Stimulated activated CD8-positive, alpha-beta memory T cell treated with anti-CD3 and anti-CD28 coated beads, Interleukin-12 subunit alpha, Interleukin-12 subunit beta, amount 100 ng/mL, for 24 hours (primary cell): ENCODE measurements at regions not wholly inside any gene's neighbourhood (a gene's known extent, or its start where the extent isn't known, plus 50 kb on each side); places are given as distances from the start of the nearest gene placed in this dataset.

Experiments
- DNase-seq: peaks from one replicate; pipeline ENCODE4 v3.0.0-alpha.2; 2020; ENCODE audit errors: extremely low read depth

DNA sequence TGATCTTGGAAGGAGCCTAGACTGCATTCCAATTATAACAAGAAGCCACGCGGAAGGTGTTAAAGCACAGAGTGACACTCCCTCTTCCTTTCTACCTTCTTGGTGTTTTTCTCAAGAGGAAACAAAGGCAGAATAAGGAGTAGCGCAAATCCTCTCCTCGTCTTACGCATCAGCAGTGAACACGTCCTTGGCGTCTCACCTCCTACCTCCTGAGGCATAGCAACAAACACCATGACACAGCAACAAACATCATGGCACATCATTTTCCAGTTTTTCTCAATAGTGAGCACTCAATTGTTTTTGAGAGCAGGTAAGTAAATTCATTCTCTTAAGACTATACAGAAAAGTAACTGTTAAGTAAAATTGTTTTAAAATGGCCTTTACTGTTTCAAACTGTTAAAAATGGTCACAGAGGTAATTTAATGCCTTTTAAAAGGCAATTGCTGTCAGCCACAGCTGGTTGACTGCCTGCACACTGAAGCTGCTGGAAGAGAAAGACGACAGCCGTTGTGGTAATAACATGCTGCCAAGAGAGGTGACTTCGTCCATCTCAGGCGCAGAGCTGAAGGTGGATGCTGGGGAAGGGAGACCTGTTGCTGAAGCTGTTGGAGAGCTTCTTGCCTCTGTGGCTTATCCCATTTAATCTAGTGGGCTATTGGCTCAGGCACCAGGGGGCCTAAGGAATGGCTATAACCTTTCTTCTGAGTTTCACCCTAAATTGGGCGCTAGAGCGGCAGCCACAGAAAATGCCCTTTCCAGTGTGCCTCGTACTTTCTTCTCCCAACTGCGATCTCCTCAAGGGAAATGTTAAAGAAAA lies 703.7 kb downstream of the UQCRFS1 start:
- no peak for DNase-seq

- no peak for DNase-seq
Measured at GRCh38 chr19:28508666-28509065, 704.3 kb downstream of the UQCRFS1 start.

DNA sequence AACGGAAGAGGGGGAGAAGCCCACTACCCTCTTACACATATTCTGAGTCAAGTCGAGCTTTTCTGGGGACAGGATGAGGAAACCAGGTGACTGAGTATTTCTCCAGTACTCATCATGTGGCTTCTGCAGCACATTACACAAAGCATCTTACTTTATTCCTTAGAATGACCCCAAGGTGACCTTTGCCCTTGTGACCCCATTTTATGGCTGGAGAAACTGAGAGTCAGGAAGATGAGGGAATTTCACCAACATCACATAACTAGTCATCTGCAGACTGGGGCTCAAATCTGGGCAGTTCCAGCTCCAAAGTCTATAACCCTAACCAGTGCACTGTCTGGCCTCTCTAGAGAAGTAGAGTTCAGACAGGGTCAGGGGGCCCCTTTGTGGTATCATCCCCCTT lies 707.0 kb downstream of the UQCRFS1 start:
- DNase-seq = no peak

- DNase-seq = no peak
Measured at GRCh38 chr19:28505134-28505533, 707.8 kb downstream of the UQCRFS1 start.

GRCh38 chr19:28504727-28505126 lies 708.2 kb downstream of the UQCRFS1 start:
- no peak for DNase-seq

- DNase-seq = no peak
Measured at GRCh38 chr19:28504139-28504538, 708.8 kb downstream of the UQCRFS1 start.

- no peak for DNase-seq
Measured at GRCh38 chr19:28502879-28503734, 709.8 kb downstream of the UQCRFS1 start.

DNA sequence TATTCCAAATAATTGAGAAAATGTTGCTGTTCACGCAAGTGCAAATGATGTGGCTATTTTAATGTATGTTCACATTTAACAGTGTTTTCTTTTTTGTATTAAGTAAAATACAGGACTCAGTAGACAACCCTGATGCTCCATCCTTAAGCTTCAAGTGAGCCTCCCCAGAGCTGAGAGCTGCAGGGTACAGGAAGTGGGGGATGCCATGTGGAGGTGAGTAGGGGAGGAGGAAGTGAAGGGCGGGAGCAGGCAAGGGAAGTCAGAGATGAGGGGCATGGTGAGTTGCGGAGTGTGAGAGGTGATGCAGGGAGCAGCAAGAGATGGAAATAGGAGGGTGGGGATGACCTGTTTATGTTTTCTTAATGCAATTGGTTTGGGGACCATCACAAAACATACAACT lies 711.0 kb downstream of the UQCRFS1 start:
- no peak for DNase-seq

GRCh38 chr19:28500982-28501630 lies 711.8 kb downstream of the UQCRFS1 start:
- DNase-seq = no peak

- no peak for DNase-seq
Measured at GRCh38 chr19:28500296-28500695, 712.7 kb downstream of the UQCRFS1 start.

DNA sequence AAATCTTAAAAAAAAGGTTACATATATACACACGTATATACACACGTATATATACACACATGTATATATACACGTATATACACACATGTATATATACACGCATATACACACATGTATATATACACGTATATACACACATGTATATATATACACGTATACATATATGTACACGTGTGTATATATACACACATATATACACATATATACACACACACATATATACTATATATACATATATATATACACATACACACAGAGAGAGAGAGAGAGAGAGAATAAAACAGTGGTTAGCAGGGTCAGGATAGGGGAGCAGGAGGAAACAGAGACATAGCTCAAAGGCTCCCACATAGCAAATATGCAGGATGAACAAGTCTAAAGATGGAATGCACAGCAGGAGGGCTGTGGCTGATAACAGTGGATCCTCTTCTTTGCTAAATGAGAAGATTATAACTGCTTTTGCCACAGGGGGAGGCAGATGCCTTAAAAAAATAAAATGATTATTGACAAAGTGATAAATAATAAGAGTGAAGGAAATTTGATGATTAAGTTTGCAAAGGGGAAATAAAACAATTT lies 714.5 kb downstream of the UQCRFS1 start:
- no peak for DNase-seq

DNA sequence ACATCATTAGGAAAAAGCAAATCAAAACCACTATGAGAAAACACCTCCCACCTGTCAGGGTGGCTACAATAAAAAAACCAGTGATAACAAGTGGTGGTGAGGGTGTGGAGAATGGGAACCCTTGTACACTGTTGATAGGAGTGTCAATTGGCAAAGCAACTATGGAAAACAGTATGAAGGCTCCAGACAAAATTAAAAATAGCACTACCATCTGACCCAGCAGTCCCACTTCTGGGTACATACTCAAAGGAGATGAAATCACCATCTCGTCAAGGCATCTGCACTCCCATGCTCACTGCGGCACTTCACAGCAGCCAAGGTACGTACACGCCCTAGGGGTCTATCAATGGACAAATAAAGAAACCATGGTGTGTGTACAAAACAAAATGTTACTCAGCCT lies 715.1 kb downstream of the UQCRFS1 start:
- no peak for DNase-seq

- DNase-seq = no peak
Measured at GRCh38 chr19:28497137-28497536, 715.8 kb downstream of the UQCRFS1 start.

DNA sequence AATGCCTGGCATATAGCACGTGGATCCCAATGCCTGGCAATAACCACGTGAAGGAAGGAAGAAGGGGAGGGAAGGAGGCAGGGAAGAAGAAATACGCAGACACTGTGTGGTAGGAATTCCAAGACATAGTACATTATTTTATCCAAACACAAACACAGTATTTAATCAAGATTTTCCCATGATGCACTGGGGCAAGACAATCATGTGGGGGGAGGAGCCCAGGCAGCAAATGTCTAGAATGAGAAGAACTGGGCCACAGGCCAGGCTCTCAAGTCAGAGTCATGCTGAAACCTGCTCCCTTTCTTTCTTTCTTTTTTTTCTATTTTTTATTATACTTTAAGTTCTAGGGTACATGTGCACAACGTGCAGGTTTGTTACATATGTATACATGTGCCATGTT lies 717.9 kb downstream of the UQCRFS1 start:
- no peak for DNase-seq

- DNase-seq = no peak
Measured at GRCh38 chr19:28494461-28494860, 718.5 kb downstream of the UQCRFS1 start.

DNA sequence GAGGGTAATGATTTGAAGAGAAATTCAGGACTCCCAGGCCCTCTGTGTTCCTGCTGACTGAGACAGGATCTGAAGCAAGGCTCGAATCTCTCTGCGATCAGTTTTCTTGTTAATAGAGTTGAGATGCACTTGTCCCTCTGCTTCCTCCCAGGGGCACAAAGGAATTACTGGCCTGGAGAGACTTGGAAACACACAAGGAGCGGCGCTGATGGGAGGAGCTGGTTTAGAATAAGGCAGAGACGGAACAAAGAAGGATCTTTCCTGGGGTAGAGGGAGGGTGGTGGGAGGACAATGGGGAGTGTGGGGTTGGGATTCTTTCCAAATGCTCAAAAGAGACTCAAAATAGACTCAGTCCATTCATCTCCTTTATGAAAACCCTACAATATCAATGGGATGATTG lies 719.1 kb downstream of the UQCRFS1 start:
- DNase-seq = no peak

DNA sequence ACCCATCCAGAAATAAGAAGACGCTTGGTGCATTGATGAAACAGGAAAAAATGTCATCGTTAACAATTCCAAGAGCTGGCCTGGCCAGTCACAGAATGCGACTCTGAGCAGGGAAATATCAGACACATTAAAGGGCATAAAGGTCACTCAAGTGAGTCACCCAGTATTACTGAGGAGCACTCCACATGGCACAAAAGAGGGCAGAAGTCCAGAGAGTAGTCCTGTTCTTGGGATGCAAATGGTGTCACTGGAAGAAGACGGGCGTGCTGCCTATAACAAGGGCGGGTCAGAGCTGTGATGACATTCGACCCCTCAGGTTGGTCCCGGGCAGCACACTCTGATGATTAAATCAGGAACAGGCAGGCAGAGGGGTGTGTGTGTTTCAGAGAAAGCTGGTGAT lies 720.3 kb downstream of the UQCRFS1 start:
- DNase-seq = no peak

- no peak for DNase-seq
Measured at GRCh38 chr19:28492201-28492600, 720.8 kb downstream of the UQCRFS1 start.

- DNase-seq = no peak
Measured at GRCh38 chr19:28489776-28490175, 723.2 kb downstream of the UQCRFS1 start.

DNA sequence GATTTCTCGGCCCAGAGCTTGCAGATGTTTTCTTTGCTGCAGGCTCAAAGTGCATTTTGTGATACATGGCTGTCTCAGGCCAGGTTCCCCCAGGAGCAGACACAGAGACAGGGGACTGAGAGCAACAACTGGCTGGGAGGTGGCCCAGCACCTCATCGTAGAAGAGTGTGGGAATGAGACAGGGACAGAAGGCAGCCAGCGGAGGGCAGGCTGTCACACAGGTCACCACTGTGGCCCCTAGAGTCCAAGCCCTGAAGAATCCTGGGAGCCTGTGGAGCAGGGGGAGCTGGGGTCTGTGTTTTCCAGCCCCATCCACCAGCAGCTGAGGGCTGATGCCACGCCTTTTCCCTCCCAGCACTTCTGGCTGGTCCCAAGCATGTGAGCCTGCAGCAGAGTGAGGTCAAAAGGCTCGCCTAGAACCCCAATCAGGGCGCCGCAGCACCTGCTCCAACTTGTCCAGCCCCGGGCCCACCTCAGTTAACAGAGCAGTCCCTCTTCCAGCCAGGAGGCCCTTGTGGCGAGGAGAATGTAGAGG lies 723.8 kb downstream of the UQCRFS1 start:
- DNase-seq = no peak

GRCh38 chr19:28487999-28488398 lies 725.0 kb downstream of the UQCRFS1 start:
- DNase-seq = no peak

DNA sequence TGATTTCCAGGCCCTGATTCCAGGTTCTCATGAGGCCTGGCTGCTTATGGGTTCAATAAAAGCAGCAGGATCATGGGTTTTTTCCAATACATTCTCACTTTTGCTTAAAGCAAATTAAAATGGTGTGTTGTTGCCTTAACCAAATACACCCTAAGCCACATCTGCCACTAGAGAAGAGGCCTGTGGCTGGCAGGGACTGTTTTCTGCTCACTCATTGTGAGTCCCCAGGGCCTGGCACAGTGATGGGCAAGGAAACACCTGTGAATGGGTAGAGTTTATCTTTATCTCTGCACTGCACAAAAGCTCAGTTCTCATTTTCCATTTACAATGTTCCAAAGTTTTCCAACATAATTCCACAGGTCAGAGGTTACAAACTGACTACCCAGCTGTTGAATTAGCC lies 726.0 kb downstream of the UQCRFS1 start:
- no peak for DNase-seq
